Neural progenitor cell (in vitro differentiated cells): ENCODE measurements at regions not wholly inside any gene's neighbourhood (a gene's known extent, or its start where the extent isn't known, plus 50 kb on each side); places are given as distances from the start of the nearest gene placed in this dataset.
A peak's percentile ranks its signal among the peaks of the same experiment; 100 is the strongest.

Source experiments
- DNase-seq: peaks from one replicate; pipeline ENCODE4 v3.0.0-alpha.2; 2016; ENCODE audit warnings: low spot score
- H2AFZ ChIP-seq: fragments of 200-600 bp; sonication (generic); replicated peaks from 2 replicates; pipeline ENCODE4 v1.6.1; 2016; ENCODE audit warnings: antibody characterized with exemption
- H3F3A ChIP-seq: fragments of 200-600 bp; sonication (generic); 2 replicates; pipeline ENCODE4 v1.6.1; 2016; ENCODE audit warnings: antibody characterized with exemption, low read depth
- H3K27ac ChIP-seq: fragments of 200-600 bp; sonication (generic); 2 replicates; pipeline ENCODE4 v1.5.1; 2016; ENCODE audit warnings: mild to moderate bottlenecking
- H3K27me3 ChIP-seq: fragments of 200-600 bp; sonication (generic); 2 replicates; pipeline ENCODE4 v1.6.1; 2016; ENCODE audit warnings: mild to moderate bottlenecking, moderate library complexity
- H3K36me3 ChIP-seq: fragments of 200-600 bp; sonication (generic); 2 replicates; pipeline ENCODE4 v1.5.1; 2016
- H3K4me1 ChIP-seq: fragments of 200-600 bp; sonication (generic); 2 replicates; pipeline ENCODE4 v1.6.1; 2016; ENCODE audit warnings: mixed run types
- H3K4me2 ChIP-seq: fragments of 200-600 bp; sonication (generic); 2 replicates; pipeline ENCODE4 v1.6.1; 2016
- H3K4me3 ChIP-seq: fragments of 200-600 bp; sonication (generic); 2 replicates; pipeline ENCODE4 v1.5.1; 2016
- H3K79me2 ChIP-seq: fragments of 200-600 bp; sonication (generic); 2 replicates; pipeline ENCODE4 v1.6.1; 2016; ENCODE audit warnings: low read depth
- H3K9ac ChIP-seq: fragments of 200-600 bp; sonication (generic); 2 replicates; pipeline ENCODE4 v1.6.1; 2016
- H3K9me3 ChIP-seq: fragments of 200-600 bp; sonication (generic); 2 replicates; pipeline ENCODE4 v1.5.1; 2016; ENCODE audit warnings: low read depth
- H4K20me1 ChIP-seq: fragments of 200-600 bp; sonication (generic); 2 replicates; pipeline ENCODE4 v1.6.1; 2016; ENCODE audit warnings: low read depth
- H3K27ac Mint-ChIP-seq: 3 replicates; pipeline ENCODE4 v1.8.0; 2021; ENCODE audit warnings: mixed read lengths
- H3K27me3 Mint-ChIP-seq: 2 replicates; pipeline ENCODE4 v1.8.0; 2022; ENCODE audit warnings: low read depth, mild to moderate bottlenecking, inconsistent platforms, moderate library complexity, mixed read lengths; ENCODE audit not compliant: insufficient read depth
- H3K36me3 Mint-ChIP-seq: 3 replicates; pipeline ENCODE4 v1.8.0; 2021; ENCODE audit warnings: mixed read lengths
- H3K4me1 Mint-ChIP-seq: 3 replicates; pipeline ENCODE4 v1.8.0; 2021; ENCODE audit warnings: mixed read lengths
- H3K4me3 Mint-ChIP-seq: 3 replicates; pipeline ENCODE4 v1.8.0; 2021; ENCODE audit warnings: mild to moderate bottlenecking, moderate library complexity, mixed read lengths
- H3K9me3 Mint-ChIP-seq: 3 replicates; pipeline ENCODE4 v1.8.0; 2020; ENCODE audit warnings: mixed read lengths
- CTCF ChIP-seq: fragments of 200-600 bp; sonication (generic); IDR thresholded peaks from 2 replicates; pipeline ENCODE4 v1.5.1; 2017; ENCODE audit warnings: antibody characterized with exemption, mild to moderate bottlenecking
- EZH2 ChIP-seq: fragments of 200-600 bp; sonication (generic); IDR thresholded peaks from 2 replicates; pipeline ENCODE4 v1.6.1; 2017; ENCODE audit warnings: antibody characterized with exemption, mild to moderate bottlenecking, moderate library complexity
- EZH2phosphoT487 ChIP-seq: fragments of 200-600 bp; sonication (generic); IDR thresholded peaks from 2 replicates; pipeline ENCODE4 v1.6.1; 2017; ENCODE audit warnings: antibody characterized with exemption

GRCh38 chr14:40889126-40889525 is 717.5 kb upstream of the LRFN5 start:
- Mint-ChIP-seq H3K27ac (no peak overlapping the region), H3K9me3 (no peaks in the 10 kb centered on the region), H3K4me3 (no peak overlapping the region), H3K4me1 (no peaks in the 10 kb centered on the region), H3K36me3 (no peaks in the 10 kb centered on the region), H3K27me3 (no peaks in the 10 kb centered on the region)
- H3K4me1 ChIP-seq = no peaks in the 10 kb centered on the region
- no peaks in the 10 kb centered on the region for H3K36me3 ChIP-seq
- H3K4me3 ChIP-seq = no peak overlapping the region
- H3K4me2 ChIP-seq = no peak overlapping the region
- H3K27ac ChIP-seq = no peak overlapping the region
- TF ChIP-seq EZH2phosphoT487 (no peak), CTCF (no peak), EZH2 (no peak)
- no peaks in the 10 kb centered on the region for H3K79me2 ChIP-seq
- no peaks in the 10 kb centered on the region for H3K27me3 ChIP-seq
- no peak overlapping the region for H3K9ac ChIP-seq
- no peaks in the 10 kb centered on the region for H3F3A ChIP-seq
- H2AFZ ChIP-seq = no peak overlapping the region
- no peak for DNase-seq
- H4K20me1 ChIP-seq = no peaks in the 10 kb centered on the region
- H3K9me3 ChIP-seq = no peaks in the 10 kb centered on the region

GRCh38 chr14:40887912-40888311 is 718.8 kb upstream of the LRFN5 start:
- H2AFZ ChIP-seq = no peak overlapping the region
- no peaks in the 10 kb centered on the region for H3K4me1 ChIP-seq
- H4K20me1 ChIP-seq = no peaks in the 10 kb centered on the region
- H3K4me2 ChIP-seq = no peak overlapping the region
- TF ChIP-seq EZH2phosphoT487 = no peak
- no peak for TF ChIP-seq EZH2
- TF ChIP-seq CTCF = no peak
- no peak overlapping the region for H3K9ac ChIP-seq
- DNase-seq = no peak
- Mint-ChIP-seq H3K4me1 (no peaks in the 10 kb centered on the region), H3K27ac (no peak overlapping the region), H3K36me3 (no peaks in the 10 kb centered on the region), H3K9me3 (no peaks in the 10 kb centered on the region), H3K4me3 (no peak overlapping the region), H3K27me3 (no peaks in the 10 kb centered on the region)
- H3K27ac ChIP-seq = no peak overlapping the region
- no peaks in the 10 kb centered on the region for H3K9me3 ChIP-seq
- H3K4me3 ChIP-seq = no peak overlapping the region
- no peaks in the 10 kb centered on the region for H3K36me3 ChIP-seq
- H3K79me2 ChIP-seq = no peaks in the 10 kb centered on the region
- no peaks in the 10 kb centered on the region for H3K27me3 ChIP-seq
- no peaks in the 10 kb centered on the region for H3F3A ChIP-seq

GRCh38 chr14:40870252-40870651 is 736.4 kb upstream of the LRFN5 start:
- Mint-ChIP-seq H3K4me1 (no peaks in the 10 kb centered on the region), H3K27me3 (no peaks in the 10 kb centered on the region), H3K9me3 (peaks cover 2% of the 10 kb centered on the region), H3K27ac (no peak overlapping the region), H3K36me3 (no peaks in the 10 kb centered on the region), H3K4me3 (no peak overlapping the region)
- Histone ChIP-seq H2AFZ (no peak overlapping the region), H3K4me2 (no peak overlapping the region), H3K27ac (no peak overlapping the region), H4K20me1 (no peaks in the 10 kb centered on the region), H3K4me1 (no peaks in the 10 kb centered on the region), H3K9me3 (no peaks in the 10 kb centered on the region), H3F3A (no peaks in the 10 kb centered on the region), H3K9ac (no peak overlapping the region), H3K4me3 (no peak overlapping the region), H3K27me3 (no peaks in the 10 kb centered on the region), H3K36me3 (no peaks in the 10 kb centered on the region), H3K79me2 (no peaks in the 10 kb centered on the region)
- TF ChIP-seq EZH2 = no peak
- TF ChIP-seq EZH2phosphoT487 = no peak
- TF ChIP-seq CTCF = no peak
- no peak for DNase-seq

GRCh38 chr14:40859055-40859454 is 747.6 kb upstream of the LRFN5 start:
- H3F3A ChIP-seq = no peaks in the 10 kb centered on the region
- no peak overlapping the region for H3K4me3 Mint-ChIP-seq
- TF ChIP-seq EZH2 (no peak), EZH2phosphoT487 (no peak), CTCF (no peak)
- DNase-seq = no peak
- H3K9me3 Mint-ChIP-seq = peaks cover 2% of the 10 kb centered on the region
- no peaks in the 10 kb centered on the region for H3K79me2 ChIP-seq
- no peaks in the 10 kb centered on the region for H4K20me1 ChIP-seq
- no peaks in the 10 kb centered on the region for H3K4me1 ChIP-seq
- H3K36me3 ChIP-seq = no peaks in the 10 kb centered on the region
- no peaks in the 10 kb centered on the region for H3K27me3 Mint-ChIP-seq
- H3K9ac ChIP-seq = no peak overlapping the region
- H3K4me3 ChIP-seq = no peak overlapping the region
- H3K27me3 ChIP-seq = no peaks in the 10 kb centered on the region
- H3K36me3 Mint-ChIP-seq = no peaks in the 10 kb centered on the region
- peak overlapping the region; percentile 34 for H2AFZ ChIP-seq
- no peak overlapping the region for H3K27ac Mint-ChIP-seq
- no peak overlapping the region for H3K27ac ChIP-seq
- H3K4me2 ChIP-seq = no peak overlapping the region
- no peaks in the 10 kb centered on the region for H3K4me1 Mint-ChIP-seq
- no peaks in the 10 kb centered on the region for H3K9me3 ChIP-seq
